IMR-90 (cell line): ENCODE measurements at regions not wholly inside any gene's neighbourhood (a gene's known extent, or its start where the extent isn't known, plus 50 kb on each side); places are given as distances from the start of the nearest gene placed in this dataset.

Source experiments
- ATAC-seq: fragments of 200-7000 bp; cut with Tn5 transposase; 2 replicates; pipeline ENCODE4 v1.9.1; 2020; ENCODE audit warnings: low read depth, mild to moderate bottlenecking, moderate library complexity
- BruUV-seq: library from RNA; stranded (reverse); fragments of 400-500 nt; replicated peaks from 2 replicates; lab custom pipeline; 2021; lab: Mats Ljungman, UMichigan
- CTCF ChIA-PET: fragments of 300-600 bp; formaldehyde crosslinking; extraction: SDS; loops from one replicate; lab custom pipeline; 2021; ENCODE audit warnings: antibody characterized with exemption; lab: Yijun Ruan, JAX
- POLR2A ChIA-PET: fragments of 300-600 bp; sonication (Branson Sonifier 250); formaldehyde crosslinking; loops from one replicate; lab custom pipeline; 2022; ENCODE audit warnings: antibody characterized with exemption; ENCODE audit not compliant: unreplicated experiment; lab: Charles Lee
- DNase-seq: peaks from one replicate; pipeline ENCODE4 v3.0.0; 2013
- H2AFZ ChIP-seq: replicated peaks from 2 replicates; pipeline ENCODE3; 2013; ENCODE audit warnings: low read length, mild to moderate bottlenecking; ENCODE audit not compliant: poor library complexity
- H2AK5ac ChIP-seq: 2 replicates; pipeline ENCODE4 v1.6.1; 2013; ENCODE audit warnings: low read depth, low read length, inconsistent platforms
- H2AK9ac ChIP-seq: replicated peaks from 2 replicates; pipeline ENCODE3; 2013; ENCODE audit warnings: mild to moderate bottlenecking, low read depth, low read length, moderate library complexity; ENCODE audit not compliant: poor library complexity
- H2BK120ac ChIP-seq: 2 replicates; pipeline ENCODE4 v1.6.1; 2013; ENCODE audit warnings: low read depth, low read length, inconsistent platforms
- H2BK15ac ChIP-seq: 3 replicates; pipeline ENCODE4 v1.6.1; 2013; ENCODE audit warnings: low read depth, low read length, inconsistent platforms
- H2BK20ac ChIP-seq: 2 replicates; pipeline ENCODE4 v1.6.1; 2013; ENCODE audit warnings: low read depth, mild to moderate bottlenecking, inconsistent platforms, low read length, moderate library complexity
- H2BK5ac ChIP-seq: 2 replicates; pipeline ENCODE4 v1.6.1; 2013; ENCODE audit warnings: mild to moderate bottlenecking, low read depth, low read length, inconsistent platforms; ENCODE audit not compliant: poor library complexity, severe bottlenecking
- H3K14ac ChIP-seq: replicated peaks from 2 replicates; pipeline ENCODE4 v1.6.1; 2013; ENCODE audit warnings: low read depth, low read length, inconsistent platforms
- H3K18ac ChIP-seq: 2 replicates; pipeline ENCODE4 v1.6.1; 2013; ENCODE audit warnings: low read depth, low read length, control low read depth
- H3K23ac ChIP-seq: 2 replicates; pipeline ENCODE4 v1.6.1; 2013; ENCODE audit warnings: low read depth, low read length, inconsistent platforms
- H3K27ac ChIP-seq: 2 replicates; pipeline ENCODE4 v1.5.1; 2013; ENCODE audit warnings: mild to moderate bottlenecking, control low read depth, low read length; ENCODE audit not compliant: insufficient read depth
- H3K27me3 ChIP-seq: 2 replicates; pipeline ENCODE4 v1.6.1; 2013; ENCODE audit warnings: low read length; ENCODE audit not compliant: control insufficient read depth, insufficient read depth
- H3K36me3 ChIP-seq: 2 replicates; pipeline ENCODE4 v1.6.1; 2013; ENCODE audit warnings: low read length, mixed read lengths; ENCODE audit not compliant: control insufficient read depth, insufficient read depth
- H3K4ac ChIP-seq: 2 replicates; pipeline ENCODE4 v1.6.1; 2013; ENCODE audit warnings: low read depth, low read length, inconsistent platforms
- H3K4me1 ChIP-seq: 2 replicates; pipeline ENCODE4 v1.6.1; 2013; ENCODE audit warnings: low read length, mixed read lengths; ENCODE audit not compliant: control insufficient read depth, insufficient read depth
- H3K4me2 ChIP-seq: 2 replicates; pipeline ENCODE4 v1.6.1; 2013; ENCODE audit warnings: low read depth, mild to moderate bottlenecking, control low read depth, low read length, moderate library complexity
- H3K4me3 ChIP-seq: 2 replicates; pipeline ENCODE4 v1.5.1; 2013; ENCODE audit warnings: low read depth, mild to moderate bottlenecking, control low read depth, low read length, moderate library complexity; ENCODE audit not compliant: insufficient read depth
- H3K56ac ChIP-seq: 2 replicates; pipeline ENCODE4 v1.6.1; 2013; ENCODE audit warnings: low read length, inconsistent platforms; ENCODE audit not compliant: insufficient read depth; ENCODE audit errors: extremely low read depth
- H3K79me1 ChIP-seq, 2 experiments: 2 replicates each; pipeline ENCODE4 v1.6.1; 2013; ENCODE audit warnings: low read length in 2 of 2, inconsistent platforms in 1 of 2, low read depth in 1 of 2
- H3K9ac ChIP-seq: 2 replicates; pipeline ENCODE4 v1.6.1; 2013; ENCODE audit warnings: low read depth, low read length, control low read depth
- H3K9me1 ChIP-seq: 2 replicates; pipeline ENCODE4 v1.6.1; 2013; ENCODE audit warnings: low read length, inconsistent platforms; ENCODE audit not compliant: insufficient read depth
- H3K9me3 ChIP-seq: 2 replicates; pipeline ENCODE4 v1.6.1; 2013; ENCODE audit warnings: low read length; ENCODE audit not compliant: control insufficient read depth, insufficient read depth
- H4K20me1 ChIP-seq: 2 replicates; pipeline ENCODE4 v1.6.1; 2013; ENCODE audit warnings: low read length, inconsistent platforms; ENCODE audit not compliant: insufficient read depth
- H4K5ac ChIP-seq: 2 replicates; pipeline ENCODE4 v1.6.1; 2013; ENCODE audit warnings: mild to moderate bottlenecking, low read depth, low read length, control low read depth
- H4K8ac ChIP-seq, 2 experiments: 2 replicates each; pipeline ENCODE4 v1.6.1; 2013; ENCODE audit warnings: low read depth in 2 of 2, low read length in 2 of 2, control low read depth in 1 of 2, inconsistent platforms in 1 of 2
- H4K91ac ChIP-seq: 2 replicates; pipeline ENCODE4 v1.6.1; 2013; ENCODE audit warnings: low read depth, low read length, inconsistent platforms; ENCODE audit not compliant: insufficient read depth
- BHLHE40 ChIP-seq: fragments of 150-350 bp; IDR thresholded peaks from 2 replicates; pipeline ENCODE4 v1.6.1; 2016; ENCODE audit warnings: mild to moderate bottlenecking, low read depth, low read length
- CEBPB ChIP-seq: IDR thresholded peaks from 2 replicates; pipeline ENCODE4 v1.6.1; 2012; ENCODE audit warnings: low read depth, low read length, improper control_type of control experiment
- CHD1 ChIP-seq: IDR thresholded peaks from 2 replicates; pipeline ENCODE4 v1.6.1; 2012; ENCODE audit warnings: low read depth, low read length, improper control_type of control experiment
- MAFK ChIP-seq: IDR thresholded peaks from 2 replicates; pipeline ENCODE4 v1.6.1; 2012; ENCODE audit warnings: low read depth, low read length, improper control_type of control experiment
- NFE2L2 ChIP-seq: fragments of 150-350 bp; IDR thresholded peaks from 2 replicates; pipeline ENCODE4 v1.6.1; 2016; ENCODE audit warnings: low read depth, mild to moderate bottlenecking, low read length
- POLR2A ChIP-seq: IDR thresholded peaks from 2 replicates; pipeline ENCODE4 v1.6.1; 2012; ENCODE audit warnings: mild to moderate bottlenecking, low read depth, low read length
- RAD21 ChIP-seq: IDR thresholded peaks from 2 replicates; pipeline ENCODE4 v1.6.1; 2012; ENCODE audit warnings: low read length, improper control_type of control experiment
- RCOR1 ChIP-seq: IDR thresholded peaks from 2 replicates; pipeline ENCODE4 v1.6.1; 2012; ENCODE audit warnings: mild to moderate bottlenecking, low read length, improper control_type of control experiment; ENCODE audit not compliant: insufficient replicate concordance
- SMC3 ChIP-seq: fragments of 150-350 bp; IDR thresholded peaks from 2 replicates; pipeline ENCODE4 v1.6.1; 2016; ENCODE audit warnings: low read depth, mild to moderate bottlenecking, antibody characterized with exemption, low read length, moderate library complexity
- WGBS, 2 experiments: methylation state at CpG; one replicate each; pipeline versions ENCODE4 v1.1.5 to v1.1.7; 2013; ENCODE audit warnings: missing lambda C conversion rate in 2 of 2; ENCODE audit not compliant: insufficient read length in 1 of 2; ENCODE audit errors: extremely low coverage in 2 of 2; 5-methylcytosine and 5-hydroxymethylcytosine counted together
- dilution Hi-C: fragments of 300-500 bp; cut with HindIII; formaldehyde crosslinking; loops from one replicate; pipeline ENCODE4 v1.14.3; 2018; ENCODE audit warnings: low sequenced_read_pairs; ENCODE audit not compliant: unreplicated experiment
- in situ Hi-C: fragments of 300-500 bp; cut with MboI; formaldehyde crosslinking; loops from 3 replicates; pipeline ENCODE4 v1.14.3; 2019; ENCODE audit warnings: low sequenced_read_pairs, inconsistent platforms, mixed read lengths
- intact Hi-C: fragments of 100-400 bp; cut with micrococcal nuclease; formaldehyde crosslinking; loops from 2 replicates; pipeline ENCODE4 v1.10.0; 2022
- TF ChIP-seq, protein P1 (sequence below): conservative IDR thresholded peaks from 2 replicates; pipeline ENCODE4 v1.5.1; 2012; ENCODE audit warnings: mild to moderate bottlenecking, low read depth, low read length, improper control_type of control experiment
- TF ChIP-seq, protein P2 (sequence below): fragments of 150-350 bp; IDR thresholded peaks from 2 replicates; pipeline ENCODE4 v1.6.1; 2017; ENCODE audit warnings: mild to moderate bottlenecking, antibody characterized with exemption, low read length, low read depth

DNA sequence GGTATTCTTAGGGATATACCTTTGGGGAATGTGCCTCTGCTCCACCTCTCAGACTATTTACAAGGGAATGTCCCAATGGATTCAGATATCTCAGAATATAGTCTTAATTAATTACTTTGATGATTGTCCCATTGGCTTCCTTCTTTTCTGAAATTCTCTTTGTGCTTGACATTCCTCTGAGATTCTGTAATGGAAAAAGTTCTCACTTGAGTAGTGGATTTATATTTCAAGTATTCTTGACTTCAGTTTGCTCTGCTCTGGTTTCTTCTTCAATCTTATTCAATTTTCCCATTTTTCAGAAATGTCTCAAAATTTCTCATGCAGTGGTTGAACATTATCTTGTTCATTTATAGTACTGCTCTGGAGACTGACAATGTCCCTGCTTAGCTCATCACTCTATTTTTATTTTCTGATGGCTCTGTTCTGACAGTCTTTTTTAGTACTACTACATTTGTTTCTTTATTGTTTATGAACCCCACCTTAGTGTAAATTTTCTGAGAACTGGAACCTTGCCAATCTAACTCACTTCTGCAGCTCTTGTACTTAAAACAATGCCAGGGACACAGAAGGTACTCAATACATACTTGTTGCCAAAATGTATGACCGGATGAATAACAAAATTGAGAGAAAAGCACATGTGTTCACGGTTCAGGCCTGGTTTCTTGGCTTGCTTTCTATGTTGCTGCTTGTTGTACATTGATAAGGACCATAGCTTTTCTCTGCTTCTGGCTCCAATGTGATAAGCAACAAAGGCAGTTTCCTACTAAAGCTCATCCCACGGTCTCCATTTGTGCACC is 471.7 kb downstream of the GASK1B start:
- no peak overlapping the region for H3K4me2 ChIP-seq
- H2AK9ac ChIP-seq: no peak overlapping the region
- no CpG with 5 or more reads among the region's 3 CpGs for WGBS, 2 experiments
- no peak overlapping the region for H3K23ac ChIP-seq
- dilution Hi-C loops (no loop called here), in situ Hi-C loops (no loop called here), intact Hi-C loops (no loop called here)
- no peak for DNase-seq
- no peaks in the 10 kb centered on the region for H3K9me3 ChIP-seq
- ATAC-seq: no peak
- no peaks in the 10 kb centered on the region for H4K20me1 ChIP-seq
- H3K14ac ChIP-seq: no peak overlapping the region
- H4K8ac ChIP-seq: no peak overlapping the region
- H2BK5ac ChIP-seq: no peak overlapping the region
- no TSS peak for BruUV-seq
- no peak overlapping the region for H2BK120ac ChIP-seq
- ChIA-PET CTCF (no interaction called here), POLR2A (no interaction called here)
- H2BK20ac ChIP-seq: no peak overlapping the region
- no peaks in the 10 kb centered on the region for H3K27me3 ChIP-seq
- no peak overlapping the region for H3K4ac ChIP-seq
- no peak overlapping the region for H3K18ac ChIP-seq
- H3K4me3 ChIP-seq: no peak overlapping the region
- TF ChIP-seq POLR2A (no peak), RCOR1 (no peak), CEBPB (no peak), RAD21 (no peak), CHD1 (no peak), MAFK (no peak), SMC3 (no peak), BHLHE40 (no peak), NFE2L2 (no peak)
- TF ChIP-seq, protein P1, sequence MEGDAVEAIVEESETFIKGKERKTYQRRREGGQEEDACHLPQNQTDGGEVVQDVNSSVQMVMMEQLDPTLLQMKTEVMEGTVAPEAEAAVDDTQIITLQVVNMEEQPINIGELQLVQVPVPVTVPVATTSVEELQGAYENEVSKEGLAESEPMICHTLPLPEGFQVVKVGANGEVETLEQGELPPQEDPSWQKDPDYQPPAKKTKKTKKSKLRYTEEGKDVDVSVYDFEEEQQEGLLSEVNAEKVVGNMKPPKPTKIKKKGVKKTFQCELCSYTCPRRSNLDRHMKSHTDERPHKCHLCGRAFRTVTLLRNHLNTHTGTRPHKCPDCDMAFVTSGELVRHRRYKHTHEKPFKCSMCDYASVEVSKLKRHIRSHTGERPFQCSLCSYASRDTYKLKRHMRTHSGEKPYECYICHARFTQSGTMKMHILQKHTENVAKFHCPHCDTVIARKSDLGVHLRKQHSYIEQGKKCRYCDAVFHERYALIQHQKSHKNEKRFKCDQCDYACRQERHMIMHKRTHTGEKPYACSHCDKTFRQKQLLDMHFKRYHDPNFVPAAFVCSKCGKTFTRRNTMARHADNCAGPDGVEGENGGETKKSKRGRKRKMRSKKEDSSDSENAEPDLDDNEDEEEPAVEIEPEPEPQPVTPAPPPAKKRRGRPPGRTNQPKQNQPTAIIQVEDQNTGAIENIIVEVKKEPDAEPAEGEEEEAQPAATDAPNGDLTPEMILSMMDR: no peak
- TF ChIP-seq, protein P2, sequence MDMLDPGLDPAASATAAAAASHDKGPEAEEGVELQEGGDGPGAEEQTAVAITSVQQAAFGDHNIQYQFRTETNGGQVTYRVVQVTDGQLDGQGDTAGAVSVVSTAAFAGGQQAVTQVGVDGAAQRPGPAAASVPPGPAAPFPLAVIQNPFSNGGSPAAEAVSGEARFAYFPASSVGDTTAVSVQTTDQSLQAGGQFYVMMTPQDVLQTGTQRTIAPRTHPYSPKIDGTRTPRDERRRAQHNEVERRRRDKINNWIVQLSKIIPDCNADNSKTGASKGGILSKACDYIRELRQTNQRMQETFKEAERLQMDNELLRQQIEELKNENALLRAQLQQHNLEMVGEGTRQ: no peak
- no peaks in the 10 kb centered on the region for H3K79me1 ChIP-seq
- H3K56ac ChIP-seq: no peak overlapping the region
- no peak overlapping the region for H2BK15ac ChIP-seq
- no peaks in the 10 kb centered on the region for H3K4me1 ChIP-seq
- no peak overlapping the region for H4K91ac ChIP-seq
- no peak overlapping the region for H3K27ac ChIP-seq
- no peak overlapping the region for H4K5ac ChIP-seq
- H3K9ac ChIP-seq: no peak overlapping the region
- no peak overlapping the region for H2AK5ac ChIP-seq
- H3K36me3 ChIP-seq: no peaks in the 10 kb centered on the region
- H2AFZ ChIP-seq: no peak overlapping the region
- H3K9me1 ChIP-seq: no peaks in the 10 kb centered on the region
